WERI-Rb-1 (cell line): ENCODE measurements at regions not wholly inside any gene's neighbourhood (a gene's known extent, or its start where the extent isn't known, plus 50 kb on each side); places are given as distances from the start of the nearest gene placed in this dataset.
A peak's percentile ranks its signal among the peaks of the same experiment; 100 is the strongest.

Experiments used
- DNase-seq: peaks from one replicate; pipeline ENCODE4 v3.0.0-alpha.2; 2020
- H3K27ac ChIP-seq: fragments of 250-450 bp; sonication (Bioruptor Pico); 2 replicates; pipeline ENCODE4 v1.5.1; 2020; ENCODE audit warnings: mild to moderate bottlenecking, moderate library complexity
- H3K27me3 ChIP-seq: fragments of 250-450 bp; sonication (Bioruptor Pico); 2 replicates; pipeline ENCODE4 v1.5.1; 2021; ENCODE audit warnings: mild to moderate bottlenecking, low read depth, moderate library complexity; ENCODE audit not compliant: insufficient read depth, severe bottlenecking
- H3K36me3 ChIP-seq: fragments of 250-450 bp; sonication (Bioruptor Pico); 2 replicates; pipeline ENCODE4 v1.5.1; 2020; ENCODE audit warnings: mild to moderate bottlenecking, moderate library complexity
- H3K4me3 ChIP-seq: 2 replicates; pipeline ENCODE4 v1.5.1; 2011; ENCODE audit warnings: low read depth, mild to moderate bottlenecking, control low read depth, low read length
- H3K9me3 ChIP-seq: fragments of 250-450 bp; sonication (Bioruptor Pico); 2 replicates; pipeline ENCODE4 v1.5.1; 2021; ENCODE audit warnings: mild to moderate bottlenecking, moderate library complexity; ENCODE audit not compliant: severe bottlenecking
- CTCF ChIP-seq: IDR thresholded peaks from 2 replicates; pipeline ENCODE4 v1.5.1; 2011; ENCODE audit warnings: low read depth, mild to moderate bottlenecking, control low read depth, inconsistent platforms, low read length

GRCh38 chr2:153388246-153388645 is 90.3 kb downstream of the RPRM start:
- H3K9me3 ChIP-seq, result no peaks in the 10 kb centered on the region
- no peak for TF ChIP-seq CTCF
- H3K36me3 ChIP-seq, result no peaks in the 10 kb centered on the region
- no peaks in the 10 kb centered on the region for H3K27me3 ChIP-seq
- no peak overlapping the region for H3K4me3 ChIP-seq
- no peak for DNase-seq
- H3K27ac ChIP-seq, result no peak overlapping the region

- TF ChIP-seq CTCF, result no peak
- Histone ChIP-seq H3K36me3 (no peaks in the 10 kb centered on the region), H3K9me3 (no peaks in the 10 kb centered on the region), H3K27ac (no peak overlapping the region), H3K27me3 (no peaks in the 10 kb centered on the region), H3K4me3 (no peak overlapping the region)
- DNase-seq, result no peak
Observed at GRCh38 chr2:153387203-153387602, 91.4 kb downstream of the RPRM start.

- Histone ChIP-seq H3K27me3 (no peaks in the 10 kb centered on the region), H3K9me3 (no peaks in the 10 kb centered on the region), H3K27ac (no peak overlapping the region), H3K4me3 (no peak overlapping the region), H3K36me3 (no peaks in the 10 kb centered on the region)
- no peak for DNase-seq
- TF ChIP-seq CTCF, result no peak
Observed at GRCh38 chr2:153386481-153386897, 92.1 kb downstream of the RPRM start.

GRCh38 chr2:153373510-153374279 is 104.9 kb downstream of the RPRM start:
- TF ChIP-seq CTCF, result no peak
- no peaks in the 10 kb centered on the region for H3K27me3 ChIP-seq
- H3K9me3 ChIP-seq, result no peaks in the 10 kb centered on the region
- H3K36me3 ChIP-seq, result no peaks in the 10 kb centered on the region
- no peak overlapping the region for H3K4me3 ChIP-seq
- no peak for DNase-seq
- no peak overlapping the region for H3K27ac ChIP-seq

- no peak for TF ChIP-seq CTCF
Observed at GRCh38 chr2:153360239-153360638, 118.3 kb downstream of the RPRM start.

GRCh38 chr2:153354377-153354776 is 124.2 kb downstream of the RPRM start:
- Histone ChIP-seq H3K27ac (no peak overlapping the region), H3K4me3 (no peak overlapping the region), H3K36me3 (no peaks in the 10 kb centered on the region), H3K9me3 (peaks cover 3% of the 10 kb centered on the region), H3K27me3 (no peaks in the 10 kb centered on the region)
- no peak for TF ChIP-seq CTCF
- no peak for DNase-seq

More at GRCh38 chr2:153360239-153360638, 118.3 kb downstream of the RPRM start:
- DNase-seq, result peak; percentile 89
- Histone ChIP-seq H3K36me3 (no peaks in the 10 kb centered on the region), H3K27ac (no peak overlapping the region; the same call in 1 of the 2 replicates), H3K27me3 (no peaks in the 10 kb centered on the region), H3K4me3 (no peak overlapping the region), H3K9me3 (no peaks in the 10 kb centered on the region)
